GM13976 (cell line): ENCODE measurements at regions not wholly inside any gene's neighbourhood (a gene's known extent, or its start where the extent isn't known, plus 50 kb on each side); places are given as distances from the start of the nearest gene placed in this dataset.

Source experiments
- DNase-seq: peaks from one replicate; pipeline ENCODE4 v3.0.0; 2012; ENCODE audit warnings: low spot score
- in situ Hi-C: fragments of 300-500 bp; cut with MboI; formaldehyde crosslinking; loops from one replicate; pipeline ENCODE4 v1.12.0; 2022; ENCODE audit warnings: low sequenced_read_pairs, mixed read lengths, inconsistent platforms; ENCODE audit not compliant: unreplicated experiment
- TF ChIP-seq, protein P1 (sequence below): IDR thresholded peaks from 2 replicates; pipeline ENCODE4 v1.5.1; 2012; ENCODE audit warnings: borderline replicate concordance, mild to moderate bottlenecking; ENCODE audit not compliant: insufficient read depth; ENCODE audit errors: extremely low read depth, missing control alignments, control extremely low read depth

DNA sequence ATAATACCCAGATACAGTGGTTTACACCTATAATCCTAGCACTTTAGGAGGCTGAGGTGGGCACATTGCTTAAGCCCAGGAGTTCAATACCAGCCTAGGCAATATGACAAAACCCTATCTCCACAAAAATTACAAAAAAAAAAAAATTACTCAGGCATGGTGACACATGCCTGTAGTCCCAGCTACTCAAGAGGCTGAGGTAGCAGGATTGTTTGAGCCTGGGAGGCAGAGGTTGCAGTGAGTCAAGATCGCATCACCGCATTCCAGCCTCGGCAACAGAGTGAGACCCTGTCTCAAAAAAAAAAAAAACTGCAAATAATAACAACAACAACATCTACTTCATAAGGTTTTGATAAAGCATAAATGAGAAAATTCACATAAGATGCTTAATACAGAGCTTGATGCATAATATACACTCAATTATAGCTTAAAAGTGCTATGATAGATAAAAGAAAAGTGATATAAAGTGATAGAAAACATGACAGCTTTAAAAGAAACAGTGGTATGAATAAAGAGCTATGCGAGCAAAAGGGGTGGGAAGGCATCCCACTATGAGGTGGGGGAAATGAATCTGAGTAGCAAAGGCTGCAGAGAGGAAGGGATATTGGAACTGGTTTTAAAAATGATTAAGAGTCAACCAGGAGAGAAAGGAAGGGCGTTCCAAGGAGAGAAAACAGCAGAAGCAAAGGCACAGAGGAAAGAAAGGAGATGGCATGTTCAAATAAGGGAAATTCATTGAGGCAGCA is 197.6 kb downstream of the KIF18A start:
- in situ Hi-C loops, result no loop called here
- no peak for DNase-seq
- TF ChIP-seq, protein P1, sequence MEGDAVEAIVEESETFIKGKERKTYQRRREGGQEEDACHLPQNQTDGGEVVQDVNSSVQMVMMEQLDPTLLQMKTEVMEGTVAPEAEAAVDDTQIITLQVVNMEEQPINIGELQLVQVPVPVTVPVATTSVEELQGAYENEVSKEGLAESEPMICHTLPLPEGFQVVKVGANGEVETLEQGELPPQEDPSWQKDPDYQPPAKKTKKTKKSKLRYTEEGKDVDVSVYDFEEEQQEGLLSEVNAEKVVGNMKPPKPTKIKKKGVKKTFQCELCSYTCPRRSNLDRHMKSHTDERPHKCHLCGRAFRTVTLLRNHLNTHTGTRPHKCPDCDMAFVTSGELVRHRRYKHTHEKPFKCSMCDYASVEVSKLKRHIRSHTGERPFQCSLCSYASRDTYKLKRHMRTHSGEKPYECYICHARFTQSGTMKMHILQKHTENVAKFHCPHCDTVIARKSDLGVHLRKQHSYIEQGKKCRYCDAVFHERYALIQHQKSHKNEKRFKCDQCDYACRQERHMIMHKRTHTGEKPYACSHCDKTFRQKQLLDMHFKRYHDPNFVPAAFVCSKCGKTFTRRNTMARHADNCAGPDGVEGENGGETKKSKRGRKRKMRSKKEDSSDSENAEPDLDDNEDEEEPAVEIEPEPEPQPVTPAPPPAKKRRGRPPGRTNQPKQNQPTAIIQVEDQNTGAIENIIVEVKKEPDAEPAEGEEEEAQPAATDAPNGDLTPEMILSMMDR, result no peak

DNA sequence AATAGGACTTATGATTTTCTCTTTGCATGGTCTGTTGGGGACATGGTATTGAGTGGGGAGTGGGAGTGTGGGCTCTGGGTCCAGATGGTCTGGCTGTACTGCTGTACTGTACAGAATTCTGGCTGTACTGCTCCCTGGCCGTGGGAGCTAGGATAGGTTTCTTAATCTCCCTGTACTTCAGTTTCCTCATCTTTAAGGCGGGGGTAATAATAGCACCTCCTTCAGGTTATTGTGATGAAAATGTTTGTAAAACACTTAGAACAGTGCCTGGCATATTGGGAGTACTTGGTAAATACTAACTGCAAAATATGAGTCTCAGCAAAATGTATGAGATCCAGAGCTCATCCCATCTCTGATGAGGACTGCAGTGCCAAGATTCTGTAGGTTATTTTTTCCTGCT is 198.6 kb downstream of the KIF18A start:
- in situ Hi-C loops, result no loop called here
- no peak for DNase-seq
- TF ChIP-seq, protein P1, result no peak

GRCh38 chr11:27908621-27909020 is 199.3 kb downstream of the KIF18A start:
- in situ Hi-C loops, result no loop called here
- TF ChIP-seq, protein P1, result no peak
- DNase-seq, result no peak

DNA sequence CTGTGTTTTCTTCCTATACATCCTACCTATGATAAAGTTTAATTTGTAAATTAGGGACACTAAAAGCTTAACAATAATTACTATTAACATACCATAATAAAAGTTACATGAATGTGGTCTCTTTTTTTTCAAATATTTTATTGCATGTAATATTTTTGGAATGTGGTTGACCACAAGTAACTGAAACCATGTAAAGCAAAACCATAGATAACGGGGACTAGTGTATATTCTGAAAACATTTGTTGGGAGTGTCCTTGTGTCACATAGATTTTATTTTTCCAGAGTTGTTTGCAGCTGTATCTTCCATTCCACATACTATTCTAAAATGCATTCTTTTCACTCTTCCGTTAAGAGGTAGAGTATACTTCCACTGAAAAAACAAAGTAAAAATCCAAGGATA is 200.4 kb downstream of the KIF18A start:
- in situ Hi-C loops, result no loop called here
- no peak for DNase-seq

DNA sequence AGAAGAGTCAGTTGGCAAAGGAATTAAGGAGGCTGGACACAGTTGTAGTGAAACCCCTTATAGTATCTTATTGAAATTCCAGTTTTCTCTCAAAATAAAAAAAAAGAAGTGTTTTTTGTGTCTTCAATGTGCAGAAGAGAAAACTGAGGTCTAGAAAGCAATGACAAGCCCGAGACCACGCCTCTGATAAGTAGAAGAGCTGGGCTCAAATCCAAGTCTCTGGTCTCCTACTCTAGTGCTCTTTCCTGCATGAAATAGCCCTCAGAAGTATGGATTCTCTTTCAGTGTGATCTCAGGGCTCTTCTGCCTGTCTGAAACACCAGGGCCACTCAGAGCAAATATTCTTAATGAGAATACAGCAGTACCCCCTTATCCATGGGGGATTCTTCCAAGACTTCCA is 200.9 kb downstream of the KIF18A start:
- in situ Hi-C loops, result no loop called here
- DNase-seq, result no peak
- TF ChIP-seq, protein P1, result no peak

More for the DNA sequence above, 200.4 kb downstream of the KIF18A start:
- TF ChIP-seq, protein P1, result no peak

DNA sequence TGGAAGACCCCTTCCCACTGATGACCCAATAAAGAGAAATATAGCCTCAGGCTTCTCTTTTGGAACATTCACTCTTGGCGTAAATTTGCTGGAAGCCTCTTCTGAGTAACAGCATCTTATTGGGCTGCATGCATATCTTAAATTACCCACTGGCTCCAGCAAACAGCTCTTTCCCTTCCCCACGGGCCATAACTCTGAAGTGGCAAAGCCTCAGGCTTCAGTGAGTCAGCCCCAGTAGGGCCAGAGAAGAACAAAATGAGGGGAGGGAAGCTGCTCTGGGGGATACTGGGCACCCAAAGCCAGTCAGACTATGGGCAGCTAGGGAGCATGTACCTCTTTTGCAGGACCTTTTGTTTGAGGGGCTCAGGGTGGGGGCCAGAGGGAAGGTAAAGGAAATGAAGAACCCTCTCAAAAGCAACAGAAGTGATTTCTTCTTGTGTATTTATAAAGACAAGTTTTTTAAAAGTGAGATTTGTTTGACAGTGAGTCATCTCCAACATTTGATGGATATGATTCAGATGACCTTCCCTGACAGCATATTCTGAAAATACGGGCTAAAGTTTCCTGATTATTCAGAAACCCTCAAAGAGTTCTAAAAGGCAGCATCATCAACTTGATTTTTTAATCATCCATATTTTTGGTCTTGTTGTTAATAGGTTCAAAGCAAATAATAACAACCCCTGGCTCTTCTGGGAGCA is 203.4 kb downstream of the KIF18A start:
- no peak for DNase-seq
- TF ChIP-seq, protein P1, result no peak
- in situ Hi-C loops, result no loop called here
